ENCODE measurements at regions not wholly inside any gene's neighbourhood (a gene's known extent, or its start where the extent isn't known, plus 50 kb on each side); places are given as distances from the start of the nearest gene placed in this dataset.

DNA sequence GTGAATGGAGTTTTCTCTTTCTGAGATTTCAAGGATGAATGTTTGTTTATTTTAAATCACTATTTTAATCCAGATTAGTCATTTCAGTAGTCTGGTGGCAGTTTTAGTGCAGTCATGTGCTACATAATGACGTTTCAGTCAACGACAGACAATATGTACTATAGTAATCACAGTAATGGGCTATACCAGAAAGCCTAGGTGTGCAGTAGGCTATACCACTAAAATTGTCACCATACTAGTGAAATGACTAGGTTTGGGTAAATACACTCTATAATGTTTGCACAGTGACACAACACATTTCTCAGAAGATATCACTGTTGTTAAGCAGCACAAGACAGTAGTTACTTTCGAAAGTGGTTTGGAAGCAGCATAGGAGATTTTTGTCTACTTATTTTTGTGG is 203.1 kb downstream of the ETNK1 start:
- intact Hi-C loops (cut with DNase I; ENCODE audit: low total_unique reads): no loop called here
- H3K27me3 ChIP-seq: no peaks in the 10 kb centered on the region
- no peak overlapping the region for H3K4me3 ChIP-seq
- DNase-seq: no peak
- H3K9me3 ChIP-seq: no peaks in the 10 kb centered on the region
- H3K36me3 ChIP-seq: no peaks in the 10 kb centered on the region
- TF ChIP-seq, protein P1, sequence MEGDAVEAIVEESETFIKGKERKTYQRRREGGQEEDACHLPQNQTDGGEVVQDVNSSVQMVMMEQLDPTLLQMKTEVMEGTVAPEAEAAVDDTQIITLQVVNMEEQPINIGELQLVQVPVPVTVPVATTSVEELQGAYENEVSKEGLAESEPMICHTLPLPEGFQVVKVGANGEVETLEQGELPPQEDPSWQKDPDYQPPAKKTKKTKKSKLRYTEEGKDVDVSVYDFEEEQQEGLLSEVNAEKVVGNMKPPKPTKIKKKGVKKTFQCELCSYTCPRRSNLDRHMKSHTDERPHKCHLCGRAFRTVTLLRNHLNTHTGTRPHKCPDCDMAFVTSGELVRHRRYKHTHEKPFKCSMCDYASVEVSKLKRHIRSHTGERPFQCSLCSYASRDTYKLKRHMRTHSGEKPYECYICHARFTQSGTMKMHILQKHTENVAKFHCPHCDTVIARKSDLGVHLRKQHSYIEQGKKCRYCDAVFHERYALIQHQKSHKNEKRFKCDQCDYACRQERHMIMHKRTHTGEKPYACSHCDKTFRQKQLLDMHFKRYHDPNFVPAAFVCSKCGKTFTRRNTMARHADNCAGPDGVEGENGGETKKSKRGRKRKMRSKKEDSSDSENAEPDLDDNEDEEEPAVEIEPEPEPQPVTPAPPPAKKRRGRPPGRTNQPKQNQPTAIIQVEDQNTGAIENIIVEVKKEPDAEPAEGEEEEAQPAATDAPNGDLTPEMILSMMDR (IDR thresholded peaks at IDR 0.05): no peak
- H3K27ac ChIP-seq: no peak overlapping the region
- peaks cover 0 to 8% (median 0%) of the 10 kb centered on the region in 4 donors for H3K4me1 ChIP-seq

DNA sequence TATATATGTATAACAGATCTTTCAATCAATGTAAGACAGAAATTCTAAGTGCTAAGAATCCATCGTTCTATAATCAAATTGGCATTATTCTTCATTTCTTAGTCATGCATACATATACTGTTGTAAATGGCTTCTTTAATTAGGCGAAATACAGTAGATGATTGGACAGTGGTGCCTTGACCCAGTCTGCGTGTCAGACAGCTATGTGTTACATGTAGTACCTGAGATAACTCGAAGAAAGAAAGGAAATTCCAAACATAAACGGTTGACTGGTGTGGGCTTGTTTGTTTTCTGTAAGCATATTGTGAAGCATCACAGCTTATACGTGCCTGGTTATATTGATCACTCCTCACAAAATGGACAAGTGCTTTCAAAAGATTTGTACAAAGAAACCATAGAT is 210.5 kb downstream of the ETNK1 start:
- intact Hi-C loops (cut with DNase I; ENCODE audit: low total_unique reads): no loop called here
- TF ChIP-seq, protein P1 (IDR thresholded peaks at IDR 0.05): no peak
- H3K4me1 ChIP-seq: no peaks in the 10 kb centered on the region
- H3K27ac ChIP-seq: no peak overlapping the region
- no peak for DNase-seq
- H3K4me3 ChIP-seq: no peak overlapping the region
- H3K9me3 ChIP-seq: no peaks in the 10 kb centered on the region
- no peaks in the 10 kb centered on the region for H3K27me3 ChIP-seq
- no peaks in the 10 kb centered on the region for H3K36me3 ChIP-seq

DNA sequence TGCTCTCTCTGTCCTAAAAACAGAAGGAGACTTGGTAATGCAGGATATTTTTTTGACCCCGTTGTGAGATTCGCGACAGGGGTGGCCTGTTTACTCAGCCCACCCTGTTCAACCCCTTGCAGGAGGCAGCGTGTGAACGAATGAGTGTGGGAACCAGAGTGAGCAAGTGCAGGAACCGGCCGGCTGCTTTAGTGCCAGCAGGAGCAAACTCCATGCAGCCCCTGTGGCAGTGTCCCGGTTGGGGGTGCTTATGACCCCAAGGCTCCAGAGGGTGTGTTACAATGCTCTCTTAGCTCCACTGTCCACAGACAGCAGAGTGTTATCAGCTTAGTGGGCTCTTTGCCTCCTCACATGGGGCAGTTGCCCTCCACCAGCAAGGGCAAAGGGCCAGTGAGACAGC is 225.2 kb downstream of the ETNK1 start:
- Histone ChIP-seq H3K27me3 (no peaks in the 10 kb centered on the region), H3K9me3 (no peaks in the 10 kb centered on the region), H3K4me1 (peaks cover 0 to 15% (median 0%) of the 10 kb centered on the region in 4 donors), H3K27ac (no peak overlapping the region), H3K4me3 (no peak overlapping the region), H3K36me3 (no peaks in the 10 kb centered on the region)
- TF ChIP-seq, protein P1 (IDR thresholded peaks at IDR 0.05): no peak
- intact Hi-C loops (cut with DNase I; ENCODE audit: low total_unique reads): no loop called here
- DNase-seq: no peak

DNA sequence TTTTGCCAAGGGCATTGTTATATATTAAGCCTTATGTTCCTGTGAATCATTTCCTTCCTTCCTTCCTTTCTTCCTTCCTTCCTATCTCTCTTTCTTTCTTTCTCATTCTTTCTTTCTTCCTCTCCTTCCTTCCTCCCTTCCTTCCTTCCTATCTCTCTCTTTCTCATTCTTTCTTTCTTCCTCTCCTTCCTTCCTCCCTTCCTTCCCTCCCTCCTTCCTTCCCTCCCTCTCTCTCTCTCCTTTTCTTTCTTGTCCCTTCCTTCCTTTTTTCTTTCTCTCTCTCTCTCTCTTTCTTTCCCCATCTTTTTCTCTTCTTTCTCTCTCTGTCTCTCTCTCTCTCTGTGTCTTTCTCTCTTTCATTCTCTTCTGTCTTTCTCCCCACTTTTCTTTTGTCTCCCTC is 226.6 kb downstream of the ETNK1 start:
- Histone ChIP-seq H3K36me3 (no peaks in the 10 kb centered on the region), H3K27me3 (no peaks in the 10 kb centered on the region), H3K27ac (no peak overlapping the region), H3K4me3 (no peak overlapping the region), H3K9me3 (no peaks in the 10 kb centered on the region), H3K4me1 (peaks cover 0 to 15% (median 0%) of the 10 kb centered on the region in 4 donors)
- DNase-seq: no peak
- intact Hi-C loops (cut with DNase I; ENCODE audit: low total_unique reads): no loop called here
- TF ChIP-seq, protein P1 (IDR thresholded peaks at IDR 0.05): no peak

DNA sequence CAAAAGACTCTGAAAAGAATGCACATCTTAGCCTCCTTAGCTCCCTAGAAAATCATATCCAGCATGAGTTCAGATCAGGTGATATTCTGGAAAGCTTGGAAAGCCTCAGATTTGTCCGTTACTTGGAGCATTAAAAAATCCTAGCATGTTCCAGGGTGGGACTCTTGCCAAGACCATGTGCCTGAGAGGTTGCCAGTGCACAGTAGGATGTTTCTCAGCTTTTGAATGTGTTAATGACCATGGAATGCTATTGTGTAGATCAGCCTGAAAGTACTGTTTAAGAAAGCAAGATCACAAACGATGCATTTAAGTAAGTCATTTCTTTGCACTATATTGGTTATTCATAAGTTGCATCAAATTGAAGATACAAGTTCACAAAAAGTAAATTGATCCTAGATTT is 230.5 kb downstream of the ETNK1 start:
- DNase-seq: no peak
- TF ChIP-seq, protein P1 (IDR thresholded peaks at IDR 0.05): no peak
- H3K36me3 ChIP-seq: no peaks in the 10 kb centered on the region
- H3K27ac ChIP-seq: no peak overlapping the region
- H3K27me3 ChIP-seq: no peaks in the 10 kb centered on the region
- intact Hi-C loops (cut with DNase I; ENCODE audit: low total_unique reads): no loop called here
- H3K4me3 ChIP-seq: no peak overlapping the region
- peaks cover 0 to 11% (median 0%) of the 10 kb centered on the region in 4 donors for H3K4me1 ChIP-seq
- no peaks in the 10 kb centered on the region for H3K9me3 ChIP-seq

DNA sequence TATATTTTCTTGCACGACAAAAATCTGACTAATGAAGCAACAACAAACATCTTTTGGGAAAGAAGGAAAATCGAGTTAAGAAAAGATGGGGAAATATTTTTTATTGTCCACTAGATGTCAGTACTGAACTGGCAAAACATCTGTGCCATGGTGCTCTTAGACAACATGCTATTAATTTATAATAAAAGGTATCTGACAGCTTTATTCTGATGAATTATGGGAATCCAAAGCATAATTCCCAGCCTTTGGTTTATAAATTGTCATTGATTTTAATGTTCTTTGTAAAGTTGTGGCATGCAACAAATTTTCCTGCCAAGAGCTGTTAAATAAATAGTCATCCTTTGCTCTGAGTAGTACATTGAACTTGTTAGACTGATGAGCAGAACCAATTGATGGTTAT is 231.2 kb downstream of the ETNK1 start:
- H3K36me3 ChIP-seq: no peaks in the 10 kb centered on the region
- no peak overlapping the region for H3K4me3 ChIP-seq
- intact Hi-C loops (cut with DNase I; ENCODE audit: low total_unique reads): no loop called here
- TF ChIP-seq, protein P1 (IDR thresholded peaks at IDR 0.05): peak; percentile 66 to 73
- H3K4me1 ChIP-seq: peaks cover 0 to 13% (median 0%) of the 10 kb centered on the region in 4 donors
- H3K9me3 ChIP-seq: no peaks in the 10 kb centered on the region
- H3K27me3 ChIP-seq: no peaks in the 10 kb centered on the region
- no peak overlapping the region for H3K27ac ChIP-seq
- no peak for DNase-seq

Data from tibial artery (tissue), 4 donors.